ENCODE measurements at regions not wholly inside any gene's neighbourhood (a gene's known extent, or its start where the extent isn't known, plus 50 kb on each side); places are given as distances from the start of the nearest gene placed in this dataset.

DNA sequence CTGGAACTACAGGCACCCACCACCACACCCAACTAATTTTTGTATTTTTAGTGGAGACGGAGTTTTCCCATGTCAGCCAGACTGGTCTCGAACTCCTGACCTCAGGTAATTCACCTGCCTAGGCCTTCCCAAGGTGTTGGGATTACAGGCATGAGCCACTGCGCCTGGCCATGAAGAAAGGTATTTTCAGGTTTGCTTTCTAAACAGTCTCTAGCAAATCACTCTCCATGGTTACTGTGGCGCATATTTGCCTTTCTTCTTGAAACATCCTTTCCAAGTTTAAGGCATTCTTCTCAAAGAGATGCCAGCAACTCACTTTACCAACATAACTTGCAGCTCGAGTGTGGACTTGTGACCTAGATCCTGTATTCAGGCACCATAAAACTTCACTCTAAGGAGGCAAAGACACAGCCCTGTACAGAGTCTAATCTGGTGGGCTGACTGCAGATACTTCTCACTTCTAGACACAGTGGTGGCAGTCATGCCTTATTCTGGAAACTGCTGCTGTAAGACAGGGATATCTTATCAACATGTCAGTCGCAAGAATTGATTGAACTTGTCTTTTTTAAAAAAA lies 461.4 kb upstream of the TSHZ3 start:
- TF ChIP-seq, protein P1, sequence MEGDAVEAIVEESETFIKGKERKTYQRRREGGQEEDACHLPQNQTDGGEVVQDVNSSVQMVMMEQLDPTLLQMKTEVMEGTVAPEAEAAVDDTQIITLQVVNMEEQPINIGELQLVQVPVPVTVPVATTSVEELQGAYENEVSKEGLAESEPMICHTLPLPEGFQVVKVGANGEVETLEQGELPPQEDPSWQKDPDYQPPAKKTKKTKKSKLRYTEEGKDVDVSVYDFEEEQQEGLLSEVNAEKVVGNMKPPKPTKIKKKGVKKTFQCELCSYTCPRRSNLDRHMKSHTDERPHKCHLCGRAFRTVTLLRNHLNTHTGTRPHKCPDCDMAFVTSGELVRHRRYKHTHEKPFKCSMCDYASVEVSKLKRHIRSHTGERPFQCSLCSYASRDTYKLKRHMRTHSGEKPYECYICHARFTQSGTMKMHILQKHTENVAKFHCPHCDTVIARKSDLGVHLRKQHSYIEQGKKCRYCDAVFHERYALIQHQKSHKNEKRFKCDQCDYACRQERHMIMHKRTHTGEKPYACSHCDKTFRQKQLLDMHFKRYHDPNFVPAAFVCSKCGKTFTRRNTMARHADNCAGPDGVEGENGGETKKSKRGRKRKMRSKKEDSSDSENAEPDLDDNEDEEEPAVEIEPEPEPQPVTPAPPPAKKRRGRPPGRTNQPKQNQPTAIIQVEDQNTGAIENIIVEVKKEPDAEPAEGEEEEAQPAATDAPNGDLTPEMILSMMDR (IDR thresholded peaks at IDR 0.05; ENCODE audit: control insufficient read depth, insufficient read depth, low read depth, low read length, missing control alignments), result no peak
- H3K4me3 ChIP-seq (ENCODE audit: control insufficient read depth, low read depth, low read length), result no peak overlapping the region
- no peak for DNase-seq (ENCODE audit: low read depth)

GRCh38 chr19:31817971-31818797 lies 468.9 kb upstream of the TSHZ3 start:
- H3K4me3 ChIP-seq (ENCODE audit: control insufficient read depth, low read depth, low read length), result no peak overlapping the region
- DNase-seq (ENCODE audit: low read depth), result no peak
- TF ChIP-seq, protein P1 (IDR thresholded peaks at IDR 0.05; ENCODE audit: control insufficient read depth, insufficient read depth, low read depth, low read length, missing control alignments), result no peak

GRCh38 chr19:31818798-31819105 lies 469.5 kb upstream of the TSHZ3 start:
- no peak for DNase-seq (ENCODE audit: low read depth)

DNA sequence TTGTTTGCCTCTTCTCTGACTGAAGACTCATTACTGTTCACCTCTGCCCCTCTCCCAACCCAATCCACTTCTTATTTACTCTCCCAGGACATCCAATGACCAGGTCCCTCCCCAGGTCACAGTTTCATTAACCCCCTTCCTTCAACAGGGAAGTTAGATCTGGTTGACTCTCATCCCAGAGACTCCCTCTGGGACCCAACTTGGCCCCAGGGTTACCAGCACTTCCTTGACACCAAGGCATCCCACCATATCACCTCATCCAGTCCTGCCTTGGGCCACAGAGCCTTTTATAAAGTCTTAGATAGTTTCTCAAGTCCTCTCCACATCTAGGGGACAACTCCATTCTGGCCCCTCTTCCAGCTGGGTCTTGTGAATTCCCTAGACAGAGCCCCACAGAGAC lies 470.6 kb upstream of the TSHZ3 start:
- H3K4me3 ChIP-seq (ENCODE audit: control insufficient read depth, low read depth, low read length), result no peak overlapping the region
- TF ChIP-seq, protein P1 (IDR thresholded peaks at IDR 0.05; ENCODE audit: control insufficient read depth, insufficient read depth, low read depth, low read length, missing control alignments), result no peak

More at GRCh38 chr19:31818798-31819105, 469.5 kb upstream of the TSHZ3 start:
- TF ChIP-seq, protein P1 (IDR thresholded peaks at IDR 0.05; ENCODE audit: control insufficient read depth, insufficient read depth, low read depth, low read length, missing control alignments), result no peak
- H3K4me3 ChIP-seq (ENCODE audit: control insufficient read depth, low read depth, low read length), result no peak overlapping the region

GRCh38 chr19:31821346-31821745 lies 472.1 kb upstream of the TSHZ3 start:
- no peak for DNase-seq (ENCODE audit: low read depth)
- H3K4me3 ChIP-seq (ENCODE audit: control insufficient read depth, low read depth, low read length), result no peak overlapping the region
- TF ChIP-seq, protein P1 (IDR thresholded peaks at IDR 0.05; ENCODE audit: control insufficient read depth, insufficient read depth, low read depth, low read length, missing control alignments), result no peak

More for the DNA sequence above, 470.6 kb upstream of the TSHZ3 start:
- no peak for DNase-seq (ENCODE audit: low read depth)

- TF ChIP-seq, protein P1 (IDR thresholded peaks at IDR 0.05; ENCODE audit: control insufficient read depth, insufficient read depth, low read depth, low read length, missing control alignments), result no peak
- no peak overlapping the region for H3K4me3 ChIP-seq (ENCODE audit: control insufficient read depth, low read depth, low read length)
- no peak for DNase-seq (ENCODE audit: low read depth)
Measured at GRCh38 chr19:31825134-31826094, 476.2 kb upstream of the TSHZ3 start.

Data from AG09309 (cell line).